ENCODE measurements at regions not wholly inside any gene's neighbourhood (a gene's known extent, or its start where the extent isn't known, plus 50 kb on each side); places are given as distances from the start of the nearest gene placed in this dataset.

- no peak for DNase-seq
These were observed 73.4 kb downstream of the PITPNM2 start for GRCh38 chr12:123077298-123078119.

GRCh38 chr12:123076604-123077297, 74.1 kb downstream of the PITPNM2 start:
- no peak for DNase-seq

- DNase-seq: peak; percentile 38
These were observed 75.2 kb downstream of the PITPNM2 start for GRCh38 chr12:123075646-123076171.

- DNase-seq: no peak
These were observed 75.7 kb downstream of the PITPNM2 start for GRCh38 chr12:123075087-123075645.

- DNase-seq: no peak
These were observed 76.7 kb downstream of the PITPNM2 start for GRCh38 chr12:123073962-123074801.

- no peak for DNase-seq
These were observed 77.6 kb downstream of the PITPNM2 start for GRCh38 chr12:123073292-123073691.

GRCh38 chr12:123071857-123072256, 79.0 kb downstream of the PITPNM2 start:
- no peak for DNase-seq

GRCh38 chr12:123071099-123071800, 79.6 kb downstream of the PITPNM2 start:
- DNase-seq: no peak

GRCh38 chr12:123070267-123071081, 80.4 kb downstream of the PITPNM2 start:
- no peak for DNase-seq

- no peak for DNase-seq
These were observed 81.2 kb downstream of the PITPNM2 start for GRCh38 chr12:123069436-123070266.

- DNase-seq: no peak
These were observed 83.2 kb downstream of the PITPNM2 start for GRCh38 chr12:123067654-123068053.

- no peak for DNase-seq
These were observed 84.5 kb downstream of the PITPNM2 start for GRCh38 chr12:123066384-123066710.

- DNase-seq: no peak
These were observed 85.1 kb downstream of the PITPNM2 start for GRCh38 chr12:123065676-123066383.

- no peak for DNase-seq
These were observed 84.6 kb downstream of the ARL6IP4 start for GRCh38 chr12:123064885-123065619.

GRCh38 chr12:123064366-123064765, 83.9 kb downstream of the ARL6IP4 start:
- no peak for DNase-seq

- DNase-seq: no peak
These were observed 83.1 kb downstream of the ARL6IP4 start for GRCh38 chr12:123063535-123063934.

- DNase-seq: no peak
These were observed 82.4 kb downstream of the ARL6IP4 start for GRCh38 chr12:123062681-123063486.
